LNCAP (cell line): ENCODE measurements at regions not wholly inside any gene's neighbourhood (a gene's known extent, or its start where the extent isn't known, plus 50 kb on each side); places are given as distances from the start of the nearest gene placed in this dataset.

Experiments
- CTCF ChIP-seq: fragments of 450-650 bp; IDR thresholded peaks from 2 replicates; pipeline ENCODE4 v1.5.1; 2017; ENCODE audit warnings: mild to moderate bottlenecking

GRCh38 chr12:125295550-125295949, 230.3 kb downstream of the AACS start:
- TF ChIP-seq CTCF, result no peak

DNA sequence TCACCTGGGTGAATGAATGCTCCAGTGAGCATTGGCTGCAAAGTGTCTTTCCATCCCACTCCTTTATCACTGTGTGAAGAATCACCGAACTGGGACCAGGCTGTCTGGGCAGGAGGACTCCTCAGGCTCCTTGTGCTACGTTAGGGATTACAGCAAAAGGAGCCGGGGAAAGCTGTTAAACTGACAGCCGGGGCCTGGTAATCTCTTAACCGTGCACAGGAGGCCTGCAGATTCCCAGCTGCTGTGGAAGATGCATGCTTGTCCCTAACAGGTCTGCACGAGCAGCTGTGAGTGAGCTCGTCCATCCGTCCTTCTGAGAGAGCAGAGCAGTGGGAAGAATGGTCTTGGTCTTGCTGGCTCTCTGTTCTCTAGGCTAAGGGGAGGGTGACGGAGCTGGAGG, 231.5 kb downstream of the AACS start:
- no peak for TF ChIP-seq CTCF

GRCh38 chr12:125299840-125300239, 234.6 kb downstream of the AACS start:
- no peak for TF ChIP-seq CTCF

DNA sequence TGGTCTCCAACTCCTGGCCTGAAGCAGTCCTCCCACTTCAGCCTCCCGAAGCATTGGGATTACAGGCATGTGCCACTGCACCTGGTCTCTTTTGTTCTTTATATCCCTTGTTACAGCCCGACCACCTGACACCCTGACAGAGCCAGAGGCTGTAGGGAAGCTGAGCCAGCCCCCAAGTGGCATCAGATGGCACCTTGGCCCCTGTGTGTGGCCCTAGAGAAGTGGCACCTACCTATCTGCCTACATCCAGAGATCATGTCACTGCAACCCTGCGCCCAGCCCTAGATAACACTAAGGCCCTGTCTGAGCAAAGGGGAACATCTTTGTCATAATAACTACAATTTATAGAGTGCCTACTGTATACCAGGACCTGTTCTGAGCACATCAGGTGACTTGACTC, 235.0 kb downstream of the AACS start:
- no peak for TF ChIP-seq CTCF

DNA sequence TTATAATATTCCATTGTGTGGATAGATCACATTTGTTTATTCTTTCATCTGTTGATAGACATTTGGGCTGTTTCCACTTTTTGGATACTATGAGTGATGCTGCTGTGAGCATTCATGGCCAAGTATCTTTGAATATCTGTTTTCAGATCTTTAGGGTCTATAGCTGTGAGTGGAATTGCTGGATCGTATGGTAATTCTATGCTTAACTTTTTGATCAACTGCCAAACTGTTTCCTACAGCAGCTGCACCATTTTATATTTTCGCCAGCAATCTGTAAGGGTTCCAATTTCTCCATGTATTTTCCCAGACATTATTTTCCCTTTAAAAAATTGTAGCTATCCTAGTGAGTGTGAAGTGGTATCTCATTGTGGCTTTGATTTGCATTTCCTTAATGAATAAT, 238.1 kb downstream of the AACS start:
- no peak for TF ChIP-seq CTCF

GRCh38 chr12:125304029-125304428, 238.8 kb downstream of the AACS start:
- no peak for TF ChIP-seq CTCF

GRCh38 chr12:125305231-125305630, 240.0 kb downstream of the AACS start:
- TF ChIP-seq CTCF, result no peak

GRCh38 chr12:125310461-125310860, 245.2 kb downstream of the AACS start:
- no peak for TF ChIP-seq CTCF
